Neural cell (in vitro differentiated cells): ENCODE measurements at regions not wholly inside any gene's neighbourhood (a gene's known extent, or its start where the extent isn't known, plus 50 kb on each side); places are given as distances from the start of the nearest gene placed in this dataset.

Experiments used
- H2AFZ ChIP-seq: fragments of 200-600, 300-800 bp; sonication (generic), shearing (Covaris generic); 2 replicates; pipeline ENCODE4 v1.6.0; 2014; ENCODE audit warnings: low read depth, mild to moderate bottlenecking, antibody characterized with exemption, low read length, moderate library complexity
- H3F3A ChIP-seq: fragments of 200-600 bp; shearing (Covaris generic); 2 replicates; pipeline ENCODE4 v1.6.1; 2016; ENCODE audit warnings: mild to moderate bottlenecking, moderate library complexity, mixed read lengths, antibody characterized with exemption, low read length; ENCODE audit not compliant: insufficient read depth, poor library complexity, severe bottlenecking
- H3K27ac ChIP-seq: fragments of 200-600, 300-800 bp; sonication (generic), shearing (Covaris generic); 2 replicates; pipeline ENCODE4 v1.5.1; 2014; ENCODE audit warnings: mild to moderate bottlenecking, low read length, moderate library complexity
- H3K27me3 ChIP-seq: fragments of 300-800, 200-600 bp; sonication (generic), shearing (Covaris generic); 2 replicates; pipeline ENCODE4 v1.6.0; 2014; ENCODE audit warnings: mild to moderate bottlenecking, low read depth, low read length, moderate library complexity; ENCODE audit not compliant: insufficient read depth
- H3K36me3 ChIP-seq: fragments of 300-800, 200-600 bp; sonication (generic), shearing (Covaris generic); 2 replicates; pipeline ENCODE4 v1.5.1; 2014; ENCODE audit warnings: mild to moderate bottlenecking, antibody characterized with exemption, low read length, moderate library complexity; ENCODE audit not compliant: insufficient read depth
- H3K4me2 ChIP-seq: fragments of 300-800, 200-600 bp; sonication (generic), shearing (Covaris generic); 2 replicates; pipeline ENCODE4 v1.6.0; 2014; ENCODE audit warnings: mild to moderate bottlenecking, low read length
- H3K4me3 ChIP-seq: fragments of 300-800, 200-600 bp; sonication (generic), shearing (Covaris generic); 2 replicates; pipeline ENCODE4 v1.5.1; 2014; ENCODE audit warnings: mild to moderate bottlenecking, low read length, moderate library complexity
- H3K79me2 ChIP-seq: fragments of 200-600 bp; shearing (Covaris generic); replicated peaks from 2 replicates; pipeline ENCODE4 v1.6.0; 2014; ENCODE audit warnings: mild to moderate bottlenecking, low read length, moderate library complexity; ENCODE audit not compliant: insufficient read depth
- H3K9ac ChIP-seq: fragments of 300-800, 200-600 bp; sonication (generic), shearing (Covaris generic); 2 replicates; pipeline ENCODE4 v1.6.1; 2016; ENCODE audit warnings: mild to moderate bottlenecking, low read length, mixed read lengths
- H3K9me2 ChIP-seq: fragments of 200-600 bp; shearing (Covaris generic); 2 replicates; pipeline ENCODE4 v1.6.1; 2016; ENCODE audit warnings: mild to moderate bottlenecking, low read length, mixed read lengths; ENCODE audit not compliant: insufficient read depth
- H3K9me3 ChIP-seq: fragments of 200-600, 300-800 bp; sonication (generic), shearing (Covaris generic); 2 replicates; pipeline ENCODE4 v1.6.1; 2016; ENCODE audit warnings: mild to moderate bottlenecking, mixed run types, low read length, moderate library complexity, mixed read lengths
- H4K20me1 ChIP-seq: fragments of 200-600 bp; shearing (Covaris generic); 2 replicates; pipeline ENCODE4 v1.6.1; 2016; ENCODE audit warnings: mild to moderate bottlenecking, mixed run types; ENCODE audit not compliant: insufficient read depth
- EP300 ChIP-seq: fragments of 450-650 bp; conservative IDR thresholded peaks from 2 replicates; pipeline ENCODE4 v1.6.1; 2014; ENCODE audit warnings: antibody characterized with exemption, mild to moderate bottlenecking, moderate library complexity; ENCODE audit not compliant: poor library complexity, severe bottlenecking
- EZH2 ChIP-seq: fragments of 200-600, 300-800 bp; shearing (Covaris generic), sonication (generic); IDR thresholded peaks from 2 replicates; pipeline ENCODE4 v1.6.1; 2014; ENCODE audit warnings: antibody characterized with exemption, low read length, borderline replicate concordance, mild to moderate bottlenecking; ENCODE audit not compliant: insufficient read depth, poor library complexity, severe bottlenecking
- MXI1 ChIP-seq: fragments of 450-650 bp; conservative IDR thresholded peaks from 2 replicates; pipeline ENCODE4 v1.6.1; 2014; ENCODE audit warnings: antibody characterized with exemption, mild to moderate bottlenecking; ENCODE audit not compliant: poor library complexity, severe bottlenecking
- POLR2AphosphoS5 ChIP-seq: IDR thresholded peaks from 2 replicates; pipeline ENCODE4 v1.6.1; 2012
- RAD21 ChIP-seq: fragments of 450-650 bp; conservative IDR thresholded peaks from 2 replicates; pipeline ENCODE4 v1.6.1; 2014; ENCODE audit warnings: antibody characterized with exemption, mild to moderate bottlenecking, moderate library complexity
- SMC3 ChIP-seq: fragments of 450-650 bp; conservative IDR thresholded peaks from 2 replicates; pipeline ENCODE4 v1.6.1; 2014; ENCODE audit warnings: antibody characterized with exemption, mild to moderate bottlenecking, moderate library complexity; ENCODE audit not compliant: poor library complexity
- TAF1 ChIP-seq: IDR thresholded peaks from 2 replicates; pipeline ENCODE4 v1.6.1; 2012; ENCODE audit warnings: low read depth
- TF ChIP-seq, protein P1 (sequence below): IDR thresholded peaks from 2 replicates; pipeline ENCODE4 v1.6.1; 2012; ENCODE audit warnings: borderline replicate concordance
- TF ChIP-seq, protein P2 (sequence below): fragments of 450-650 bp; IDR thresholded peaks from 2 replicates; pipeline ENCODE4 v1.5.1; 2014; ENCODE audit warnings: antibody characterized with exemption, mild to moderate bottlenecking, moderate library complexity; ENCODE audit not compliant: poor library complexity, severe bottlenecking

DNA sequence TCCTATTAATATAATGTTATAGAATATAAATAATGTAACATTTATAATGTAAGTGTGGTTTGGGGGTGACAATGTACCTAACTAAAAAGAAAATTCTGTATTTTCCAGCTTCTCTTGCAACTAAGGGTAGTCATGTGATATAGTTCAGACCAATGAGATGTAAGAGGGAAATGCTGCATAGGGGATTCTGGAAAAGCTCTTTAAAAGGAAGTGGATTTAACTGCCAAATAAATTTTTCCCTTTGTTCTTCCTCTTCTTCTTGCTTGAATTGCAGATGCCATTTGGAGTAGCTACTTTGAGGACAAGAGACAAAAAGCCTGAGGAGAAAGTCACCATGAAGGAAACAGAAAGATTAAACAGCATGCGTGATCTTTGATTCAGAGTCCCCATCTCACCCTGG, 194.3 kb downstream of the PTEN start:
- H3K9me2 ChIP-seq, result no peaks in the 10 kb centered on the region
- H4K20me1 ChIP-seq, result no peaks in the 10 kb centered on the region
- no peaks in the 10 kb centered on the region for H3K27me3 ChIP-seq
- no peak overlapping the region for H3K9ac ChIP-seq
- H3K36me3 ChIP-seq, result no peaks in the 10 kb centered on the region
- H3K79me2 ChIP-seq, result no peaks in the 10 kb centered on the region
- no peak overlapping the region for H3K4me2 ChIP-seq
- no peak overlapping the region for H2AFZ ChIP-seq
- H3K9me3 ChIP-seq, result no peaks in the 10 kb centered on the region
- H3K4me3 ChIP-seq, result no peak overlapping the region
- TF ChIP-seq, protein P1, sequence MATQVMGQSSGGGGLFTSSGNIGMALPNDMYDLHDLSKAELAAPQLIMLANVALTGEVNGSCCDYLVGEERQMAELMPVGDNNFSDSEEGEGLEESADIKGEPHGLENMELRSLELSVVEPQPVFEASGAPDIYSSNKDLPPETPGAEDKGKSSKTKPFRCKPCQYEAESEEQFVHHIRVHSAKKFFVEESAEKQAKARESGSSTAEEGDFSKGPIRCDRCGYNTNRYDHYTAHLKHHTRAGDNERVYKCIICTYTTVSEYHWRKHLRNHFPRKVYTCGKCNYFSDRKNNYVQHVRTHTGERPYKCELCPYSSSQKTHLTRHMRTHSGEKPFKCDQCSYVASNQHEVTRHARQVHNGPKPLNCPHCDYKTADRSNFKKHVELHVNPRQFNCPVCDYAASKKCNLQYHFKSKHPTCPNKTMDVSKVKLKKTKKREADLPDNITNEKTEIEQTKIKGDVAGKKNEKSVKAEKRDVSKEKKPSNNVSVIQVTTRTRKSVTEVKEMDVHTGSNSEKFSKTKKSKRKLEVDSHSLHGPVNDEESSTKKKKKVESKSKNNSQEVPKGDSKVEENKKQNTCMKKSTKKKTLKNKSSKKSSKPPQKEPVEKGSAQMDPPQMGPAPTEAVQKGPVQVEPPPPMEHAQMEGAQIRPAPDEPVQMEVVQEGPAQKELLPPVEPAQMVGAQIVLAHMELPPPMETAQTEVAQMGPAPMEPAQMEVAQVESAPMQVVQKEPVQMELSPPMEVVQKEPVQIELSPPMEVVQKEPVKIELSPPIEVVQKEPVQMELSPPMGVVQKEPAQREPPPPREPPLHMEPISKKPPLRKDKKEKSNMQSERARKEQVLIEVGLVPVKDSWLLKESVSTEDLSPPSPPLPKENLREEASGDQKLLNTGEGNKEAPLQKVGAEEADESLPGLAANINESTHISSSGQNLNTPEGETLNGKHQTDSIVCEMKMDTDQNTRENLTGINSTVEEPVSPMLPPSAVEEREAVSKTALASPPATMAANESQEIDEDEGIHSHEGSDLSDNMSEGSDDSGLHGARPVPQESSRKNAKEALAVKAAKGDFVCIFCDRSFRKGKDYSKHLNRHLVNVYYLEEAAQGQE, result no peak
- TF ChIP-seq RAD21, result no peak
- no peak for TF ChIP-seq MXI1
- TF ChIP-seq EP300, result no peak
- TF ChIP-seq, protein P2, sequence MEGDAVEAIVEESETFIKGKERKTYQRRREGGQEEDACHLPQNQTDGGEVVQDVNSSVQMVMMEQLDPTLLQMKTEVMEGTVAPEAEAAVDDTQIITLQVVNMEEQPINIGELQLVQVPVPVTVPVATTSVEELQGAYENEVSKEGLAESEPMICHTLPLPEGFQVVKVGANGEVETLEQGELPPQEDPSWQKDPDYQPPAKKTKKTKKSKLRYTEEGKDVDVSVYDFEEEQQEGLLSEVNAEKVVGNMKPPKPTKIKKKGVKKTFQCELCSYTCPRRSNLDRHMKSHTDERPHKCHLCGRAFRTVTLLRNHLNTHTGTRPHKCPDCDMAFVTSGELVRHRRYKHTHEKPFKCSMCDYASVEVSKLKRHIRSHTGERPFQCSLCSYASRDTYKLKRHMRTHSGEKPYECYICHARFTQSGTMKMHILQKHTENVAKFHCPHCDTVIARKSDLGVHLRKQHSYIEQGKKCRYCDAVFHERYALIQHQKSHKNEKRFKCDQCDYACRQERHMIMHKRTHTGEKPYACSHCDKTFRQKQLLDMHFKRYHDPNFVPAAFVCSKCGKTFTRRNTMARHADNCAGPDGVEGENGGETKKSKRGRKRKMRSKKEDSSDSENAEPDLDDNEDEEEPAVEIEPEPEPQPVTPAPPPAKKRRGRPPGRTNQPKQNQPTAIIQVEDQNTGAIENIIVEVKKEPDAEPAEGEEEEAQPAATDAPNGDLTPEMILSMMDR, result no peak
- TF ChIP-seq SMC3, result no peak
- H3F3A ChIP-seq, result no peaks in the 10 kb centered on the region
- no peak overlapping the region for H3K27ac ChIP-seq

DNA sequence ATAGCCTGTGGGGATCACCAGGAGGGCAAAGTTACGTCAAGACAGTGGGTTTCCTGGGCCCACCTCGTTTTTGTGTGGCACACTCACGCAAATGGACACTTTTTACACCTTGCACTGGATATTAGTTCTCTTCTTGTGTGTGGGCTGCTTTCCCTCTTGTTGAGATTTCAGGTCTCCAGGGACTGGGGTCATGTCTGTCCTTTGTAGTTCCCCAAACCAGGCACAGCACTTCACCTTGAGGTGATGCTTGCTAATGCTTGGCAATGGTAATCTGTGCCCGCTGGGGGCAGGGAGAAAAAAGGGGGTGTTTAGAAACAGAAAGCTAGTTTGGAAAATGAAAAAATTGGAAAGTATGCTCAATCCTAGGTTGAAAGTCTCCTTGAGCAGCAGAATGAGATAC, 195.3 kb downstream of the PTEN start:
- Histone ChIP-seq H3K9ac (no peak overlapping the region), H3K4me3 (no peak overlapping the region)

More for the DNA sequence above, 195.3 kb downstream of the PTEN start:
- H3K4me2 ChIP-seq, result no peak overlapping the region
- TF ChIP-seq SMC3, result no peak
- TF ChIP-seq, protein P2, result no peak
- TF ChIP-seq MXI1, result no peak
- no peak for TF ChIP-seq EP300
- TF ChIP-seq, protein P1, result no peak
- no peak for TF ChIP-seq TAF1
- TF ChIP-seq POLR2AphosphoS5, result no peak
- no peak for TF ChIP-seq RAD21
- no peak for TF ChIP-seq EZH2
- no peaks in the 10 kb centered on the region for H4K20me1 ChIP-seq
- H3K79me2 ChIP-seq, result no peaks in the 10 kb centered on the region
- H3K36me3 ChIP-seq, result no peaks in the 10 kb centered on the region
- no peak overlapping the region for H3K27ac ChIP-seq
- no peaks in the 10 kb centered on the region for H3F3A ChIP-seq
- no peaks in the 10 kb centered on the region for H3K9me3 ChIP-seq
- no peaks in the 10 kb centered on the region for H3K27me3 ChIP-seq
- no peak overlapping the region for H2AFZ ChIP-seq
- no peaks in the 10 kb centered on the region for H3K9me2 ChIP-seq
